WTC11 (cell line): ENCODE measurements at regions not wholly inside any gene's neighbourhood (a gene's known extent, or its start where the extent isn't known, plus 50 kb on each side); places are given as distances from the start of the nearest gene placed in this dataset.

ENCODE experiments used
- ATF6 ChIP-seq: sonication (generic); formaldehyde crosslinking; IDR thresholded peaks from 2 replicates; pipeline ENCODE4 v1.8.1; 2023; ENCODE audit warnings: mild to moderate bottlenecking, missing genetic modification reagents
- CTCF ChIP-seq: fragments of 200-600 bp; IDR thresholded peaks from 2 replicates; pipeline ENCODE4 v1.8.0; 2022; ENCODE audit warnings: antibody characterized with exemption
- IRF2 ChIP-seq: sonication (generic); formaldehyde crosslinking; IDR thresholded peaks from 2 replicates; pipeline ENCODE4 v1.8.0; 2022; ENCODE audit warnings: low read depth, missing genetic modification reagents, borderline replicate concordance
- MAX ChIP-seq: sonication (generic); formaldehyde crosslinking; IDR thresholded peaks from 2 replicates; pipeline ENCODE4 v1.8.0; 2022; ENCODE audit warnings: mild to moderate bottlenecking, missing genetic modification reagents
- NR1H2 ChIP-seq: sonication (generic); formaldehyde crosslinking; IDR thresholded peaks from 2 replicates; pipeline ENCODE4 v1.9.0; 2021; ENCODE audit warnings: mild to moderate bottlenecking, moderate library complexity, missing genetic modification reagents
- RORB ChIP-seq: fragments of 250-450 bp; sonication (Bioruptor Pico); IDR thresholded peaks from 2 replicates; pipeline ENCODE4 v1.9.0; 2021; ENCODE audit warnings: mild to moderate bottlenecking
- STAT6 ChIP-seq: sonication (generic); formaldehyde crosslinking; conservative IDR thresholded peaks from 2 replicates; pipeline ENCODE4 v1.8.1; 2023; ENCODE audit warnings: mild to moderate bottlenecking, low read depth, missing genetic modification reagents, moderate library complexity

- TF ChIP-seq CTCF: no peak
- TF ChIP-seq STAT6 (CRISPR knock-in tag): no peak
- no peak for TF ChIP-seq MAX (CRISPR knock-in tag)
- no peak for TF ChIP-seq RORB (CRISPR knock-in tag)
- TF ChIP-seq ATF6 (CRISPR knock-in tag): no peak
- no peak for TF ChIP-seq NR1H2 (CRISPR knock-in tag)
- TF ChIP-seq IRF2 (CRISPR knock-in tag): no peak
Observed at GRCh38 chr21:35628316-35628715, 432.0 kb downstream of the SETD4 start.
